Testis (tissue), 2 donors: ENCODE measurements at regions not wholly inside any gene's neighbourhood (a gene's known extent, or its start where the extent isn't known, plus 50 kb on each side); places are given as distances from the start of the nearest gene placed in this dataset.
A peak's percentile ranks its signal among the peaks of the same experiment; 100 is the strongest.

ENCODE experiments used
- DNase-seq: peaks from one replicate; pipeline ENCODE4 v3.0.0-alpha.2; 2019
- H3K27ac ChIP-seq, 2 donors: fragments of 200-600 bp; sonication (generic); one replicate each; pipeline ENCODE4 v1.5.1; 2019
- H3K27me3 ChIP-seq: fragments of 200-600 bp; sonication (generic); one replicate; pipeline ENCODE4 v1.5.1; 2019
- H3K36me3 ChIP-seq: fragments of 200-600 bp; sonication (generic); one replicate; pipeline ENCODE4 v1.5.1; 2017; ENCODE audit warnings: low read depth; ENCODE audit errors: missing control alignments
- H3K4me1 ChIP-seq: fragments of 200-600 bp; sonication (generic); one replicate; pipeline ENCODE4 v1.5.1; 2019
- H3K4me3 ChIP-seq, 2 donors: fragments of 200-600 bp; sonication (generic); one replicate each; pipeline ENCODE4 v1.5.1; 2017 to 2019
- H3K9me3 ChIP-seq: fragments of 200-600 bp; sonication (generic); one replicate; pipeline ENCODE4 v1.5.1; 2017
- POLR2A ChIP-seq: fragments of 450-650 bp; IDR thresholded peaks from one replicate; pipeline ENCODE4 v1.6.1; 2017; ENCODE audit warnings: antibody characterized with exemption, mild to moderate bottlenecking, moderate library complexity
- WGBS, 2 donors: methylation state at CpG; one replicate each; pipeline ENCODE4 v1.1.5; 2018; 5-methylcytosine and 5-hydroxymethylcytosine counted together
- intact Hi-C: fragments of 100-400 bp; cut with DNase I; formaldehyde crosslinking; loops from one replicate; pipeline ENCODE4 v1.15.1; 2023; ENCODE audit warnings: low total_unique reads
- TF ChIP-seq, protein P1 (sequence below), 3 experiments: fragments of 450-650 bp in 2 of 3; fragments of 200-600 bp in 1 of 3; sonication (generic) in 1 of 3; IDR thresholded peaks; one replicate each; pipeline ENCODE4 v1.5.1; 2016 to 2019; ENCODE audit warnings: antibody characterized with exemption in 3 of 3, mild to moderate bottlenecking in 2 of 3, moderate library complexity in 1 of 3

DNA sequence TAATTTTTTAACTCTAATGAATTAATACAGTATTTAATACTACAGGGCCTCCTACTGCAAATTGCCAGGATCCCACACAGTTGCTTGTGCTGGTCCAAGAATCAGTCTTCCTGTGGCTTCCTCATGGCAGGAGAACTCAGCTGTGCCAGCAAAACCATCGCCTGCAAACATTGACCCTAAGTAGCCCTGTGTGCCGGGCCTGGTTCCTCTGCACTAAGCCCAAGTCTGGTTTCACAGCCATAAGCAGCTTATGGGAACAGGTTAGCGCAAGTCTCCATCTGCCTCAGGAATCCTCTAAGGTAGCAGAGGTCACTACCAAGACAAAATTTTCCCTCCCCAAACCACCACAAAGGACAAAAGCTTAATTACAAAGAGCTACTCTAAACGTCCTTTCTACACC lies 216.6 kb downstream of the PLA2G4A start:
- Histone ChIP-seq H3K4me1 (no peaks in the 10 kb centered on the region), H3K4me3 (no peak overlapping the region)
- TF ChIP-seq, protein P1, sequence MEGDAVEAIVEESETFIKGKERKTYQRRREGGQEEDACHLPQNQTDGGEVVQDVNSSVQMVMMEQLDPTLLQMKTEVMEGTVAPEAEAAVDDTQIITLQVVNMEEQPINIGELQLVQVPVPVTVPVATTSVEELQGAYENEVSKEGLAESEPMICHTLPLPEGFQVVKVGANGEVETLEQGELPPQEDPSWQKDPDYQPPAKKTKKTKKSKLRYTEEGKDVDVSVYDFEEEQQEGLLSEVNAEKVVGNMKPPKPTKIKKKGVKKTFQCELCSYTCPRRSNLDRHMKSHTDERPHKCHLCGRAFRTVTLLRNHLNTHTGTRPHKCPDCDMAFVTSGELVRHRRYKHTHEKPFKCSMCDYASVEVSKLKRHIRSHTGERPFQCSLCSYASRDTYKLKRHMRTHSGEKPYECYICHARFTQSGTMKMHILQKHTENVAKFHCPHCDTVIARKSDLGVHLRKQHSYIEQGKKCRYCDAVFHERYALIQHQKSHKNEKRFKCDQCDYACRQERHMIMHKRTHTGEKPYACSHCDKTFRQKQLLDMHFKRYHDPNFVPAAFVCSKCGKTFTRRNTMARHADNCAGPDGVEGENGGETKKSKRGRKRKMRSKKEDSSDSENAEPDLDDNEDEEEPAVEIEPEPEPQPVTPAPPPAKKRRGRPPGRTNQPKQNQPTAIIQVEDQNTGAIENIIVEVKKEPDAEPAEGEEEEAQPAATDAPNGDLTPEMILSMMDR (IDR thresholded peaks at IDR 0.05) = no peak
- no peak for TF ChIP-seq POLR2A

GRCh38 chr1:187046293-187046692 lies 217.5 kb downstream of the PLA2G4A start:
- Histone ChIP-seq H3K4me1 (no peaks in the 10 kb centered on the region), H3K27me3 (no peaks in the 10 kb centered on the region), H3K4me3 (no peak overlapping the region), H3K9me3 (no peaks in the 10 kb centered on the region), H3K36me3 (no peaks in the 10 kb centered on the region), H3K27ac (no peak overlapping the region)
- 61 to 80% methylated on average over 5 of the region's 5 CpGs for WGBS, 2 donors
- TF ChIP-seq, protein P1 (IDR thresholded peaks at IDR 0.05) = no peak
- no peak for TF ChIP-seq POLR2A
- intact Hi-C loops = no loop called here
- no peak for DNase-seq

More for the DNA sequence above, 216.6 kb downstream of the PLA2G4A start:
- intact Hi-C loops = no loop called here
- H3K9me3 ChIP-seq = no peaks in the 10 kb centered on the region
- 72 to 74% methylated on average over 4 of the region's 4 CpGs for WGBS, 2 donors
- no peaks in the 10 kb centered on the region for H3K36me3 ChIP-seq
- H3K27me3 ChIP-seq = no peaks in the 10 kb centered on the region
- DNase-seq = no peak
- H3K27ac ChIP-seq = no peak overlapping the region

DNA sequence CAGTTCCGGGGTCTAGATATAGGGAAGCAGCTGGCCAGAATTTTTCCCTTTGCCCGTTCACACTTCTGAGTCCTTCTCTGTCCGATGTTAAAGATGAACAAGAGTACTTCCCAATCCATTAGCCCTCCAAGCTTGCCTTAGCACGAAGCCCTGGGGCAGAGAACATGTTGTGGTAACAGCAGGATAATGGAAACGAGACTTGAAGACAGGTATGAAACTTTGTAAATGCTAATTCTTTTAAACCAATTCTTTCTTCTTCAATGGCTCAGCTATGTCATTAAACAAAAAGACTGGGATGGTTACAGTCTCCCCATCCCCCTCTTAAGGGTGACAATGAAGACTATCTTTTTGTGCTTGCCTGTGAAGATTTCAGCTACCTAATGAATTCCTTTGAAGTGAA lies 218.5 kb downstream of the PLA2G4A start:
- Histone ChIP-seq H3K9me3 (no peaks in the 10 kb centered on the region), H3K4me3 (no peak overlapping the region), H3K27me3 (no peaks in the 10 kb centered on the region), H3K36me3 (no peaks in the 10 kb centered on the region), H3K27ac (no peak overlapping the region), H3K4me1 (no peaks in the 10 kb centered on the region)
- intact Hi-C loops = no loop called here
- DNase-seq = no peak
- 83 to 88% methylated on average over 5 of the region's 5 CpGs for WGBS, 2 donors
- TF ChIP-seq POLR2A = no peak
- TF ChIP-seq, protein P1 (IDR thresholded peaks at IDR 0.05) = no peak

- TF ChIP-seq, protein P1 (IDR thresholded peaks at IDR 0.05) = peak in 2 of 3 experiments; percentile 7 to 35
- TF ChIP-seq POLR2A = no peak
- 14 to 27% methylated on average over 4 of the region's 4 CpGs for WGBS, 2 donors
- Histone ChIP-seq H3K27me3 (no peaks in the 10 kb centered on the region), H3K9me3 (no peaks in the 10 kb centered on the region), H3K4me1 (no peaks in the 10 kb centered on the region), H3K4me3 (no peak overlapping the region), H3K36me3 (no peaks in the 10 kb centered on the region), H3K27ac (no peak overlapping the region)
- DNase-seq = no peak
- intact Hi-C loops = no loop called here
Measured at GRCh38 chr1:187051618-187052232, 223.0 kb downstream of the PLA2G4A start.

- intact Hi-C loops = no loop called here
- no peaks in the 10 kb centered on the region for H3K36me3 ChIP-seq
- H3K4me3 ChIP-seq = no peak overlapping the region
- DNase-seq = no peak
- no peaks in the 10 kb centered on the region for H3K27me3 ChIP-seq
- no peak overlapping the region for H3K27ac ChIP-seq
- no peak for TF ChIP-seq POLR2A
- TF ChIP-seq, protein P1 (IDR thresholded peaks at IDR 0.05) = no peak
- H3K4me1 ChIP-seq = no peaks in the 10 kb centered on the region
- no peaks in the 10 kb centered on the region for H3K9me3 ChIP-seq
- 55 to 70% methylated on average over 4 of the region's 4 CpGs for WGBS, 2 donors
Measured at GRCh38 chr1:187053876-187054275, 225.1 kb downstream of the PLA2G4A start.
